HCT116 (cell line): ENCODE measurements at regions not wholly inside any gene's neighbourhood (a gene's known extent, or its start where the extent isn't known, plus 50 kb on each side); places are given as distances from the start of the nearest gene placed in this dataset.

ENCODE experiments used
- ATAC-seq: fragments of 200-7000 bp; cut with Tn5 transposase; 2 replicates; pipeline ENCODE4 v1.9.1; 2020; ENCODE audit warnings: mild to moderate bottlenecking, moderate library complexity
- BruUV-seq: library from RNA; stranded (reverse); fragments of 400-500 nt; replicated peaks from 2 replicates; lab custom pipeline; 2021; lab: Mats Ljungman, UMichigan
- CTCF ChIA-PET: fragments of 300-600 bp; sonication (Branson Sonifier 250); formaldehyde crosslinking; loops from one replicate; lab custom pipeline; 2021; ENCODE audit warnings: antibody characterized with exemption; lab: Charles Lee
- POLR2A ChIA-PET: fragments of 300-600, 350-600 bp; sonication (Branson Sonifier 250); formaldehyde crosslinking; loops from one replicate; lab custom pipeline; 2021; ENCODE audit warnings: antibody characterized with exemption; lab: Charles Lee
- RAD21 ChIA-PET, 2 experiments: fragments of 300-600 bp; sonication (Branson Sonifier 250); formaldehyde crosslinking; loops; one replicate each; lab custom pipeline; 2023; ENCODE audit warnings: low total read pairs in 2 of 2; ENCODE audit not compliant: uncharacterized antibody in 2 of 2, unreplicated experiment in 2 of 2, low non-redundant PET in 1 of 2; lab: Charles Lee
- DNase-seq: peaks from one replicate; pipeline ENCODE4 v3.0.0-alpha.2; 2010; ENCODE audit warnings: low read depth, low spot score
- H2AFZ ChIP-seq: fragments of 200-600 bp; shearing (Covaris generic), sonication (generic); 2 replicates; pipeline ENCODE4 v1.6.1; 2017; ENCODE audit warnings: low read depth, mixed run types, mixed read lengths, antibody characterized with exemption, low read length; ENCODE audit not compliant: poor library complexity, severe bottlenecking
- H3K27ac ChIP-seq: 2 replicates; pipeline ENCODE4 v1.5.1; 2012; ENCODE audit warnings: low read depth, low read length
- H3K27me3 ChIP-seq: fragments of 200-600 bp; sonication (generic); 2 replicates; pipeline ENCODE4 v1.6.1; 2016; ENCODE audit warnings: mixed run types, low read length, mixed read lengths; ENCODE audit not compliant: insufficient read depth
- H3K36me3 ChIP-seq, 2 experiments: fragments of 200-500 bp in 1 of 2; fragments of 200-600 bp in 1 of 2; sonication (Bioruptor generic) in 1 of 2; sonication (generic) in 1 of 2; 2 replicates each; pipeline versions ENCODE4 v1.5.1 to v1.6.1; 2014 to 2016; ENCODE audit warnings: low read length in 2 of 2, inconsistent platforms in 1 of 2, mixed read lengths in 1 of 2, mixed run types in 1 of 2; ENCODE audit not compliant: insufficient read depth in 2 of 2, control insufficient read depth in 1 of 2
- H3K4me1 ChIP-seq, 2 experiments: fragments of 200-600 bp in 1 of 2; sonication (generic) in 1 of 2; 2 replicates each; pipeline versions ENCODE4 v1.5.1 to v1.6.1; 2012 to 2017; ENCODE audit warnings: low read length in 2 of 2, inconsistent platforms in 1 of 2, mild to moderate bottlenecking in 1 of 2, mixed read lengths in 1 of 2, mixed run types in 1 of 2, moderate library complexity in 1 of 2; ENCODE audit not compliant: insufficient read depth in 2 of 2, control insufficient read depth in 1 of 2
- H3K4me2 ChIP-seq: fragments of 200-600 bp; sonication (generic); 2 replicates; pipeline ENCODE4 v1.6.1; 2017; ENCODE audit warnings: mixed run types, low read length, mixed read lengths
- H3K4me3 ChIP-seq, 2 experiments: fragments of 200-600 bp in 1 of 2; sonication (generic) in 1 of 2; replicated peaks in 1 of 2; 2 replicates each; pipeline ENCODE4 v1.5.1; 2011 to 2016; ENCODE audit warnings: low read length in 2 of 2, control low read depth in 1 of 2, low read depth in 1 of 2, mild to moderate bottlenecking in 1 of 2, mixed read lengths in 1 of 2, mixed run types in 1 of 2
- H3K79me2 ChIP-seq: fragments of 200-600 bp; sonication (generic); 2 replicates; pipeline ENCODE4 v1.6.1; 2017; ENCODE audit warnings: mild to moderate bottlenecking, mixed run types, low read length, moderate library complexity, mixed read lengths; ENCODE audit not compliant: insufficient read depth
- H3K9ac ChIP-seq: fragments of 200-600 bp; sonication (generic); 2 replicates; pipeline ENCODE4 v1.6.1; 2016; ENCODE audit warnings: low read length, mixed read lengths
- H3K9me2 ChIP-seq: fragments of 200-600 bp; sonication (generic), shearing (Covaris generic); 2 replicates; pipeline ENCODE4 v1.6.1; 2017; ENCODE audit warnings: mixed run types, mild to moderate bottlenecking, moderate library complexity; ENCODE audit not compliant: insufficient read depth
- H3K9me3 ChIP-seq, 2 experiments: fragments of 200-500 bp in 1 of 2; fragments of 200-600 bp in 1 of 2; sonication (Bioruptor generic) in 1 of 2; sonication (generic) in 1 of 2; 2 replicates each; pipeline ENCODE4 v1.6.1; 2014 to 2017; ENCODE audit warnings: low read length in 2 of 2, mixed read lengths in 2 of 2, inconsistent platforms in 1 of 2, low read depth in 1 of 2, mild to moderate bottlenecking in 1 of 2, mixed run types in 1 of 2, moderate library complexity in 1 of 2; ENCODE audit not compliant: control insufficient read depth in 1 of 2, insufficient read depth in 1 of 2
- H4K20me1 ChIP-seq: fragments of 200-600 bp; sonication (generic), shearing (Covaris generic); 2 replicates; pipeline ENCODE4 v1.6.1; 2017; ENCODE audit warnings: mixed run types, mild to moderate bottlenecking, moderate library complexity; ENCODE audit not compliant: insufficient read depth
- EZH2 ChIP-seq: fragments of 200-600 bp; sonication (generic); IDR thresholded peaks from 2 replicates; pipeline ENCODE4 v1.6.1; 2017; ENCODE audit warnings: antibody characterized with exemption, mixed run types
- EZH2phosphoT487 ChIP-seq: fragments of 200-600 bp; IDR thresholded peaks from 2 replicates; pipeline ENCODE4 v1.6.1; 2018; ENCODE audit warnings: antibody characterized with exemption, borderline replicate concordance
- JUND ChIP-seq: IDR thresholded peaks from 2 replicates; pipeline ENCODE4 v1.6.1; 2012
- POLR2A ChIP-seq: IDR thresholded peaks from 2 replicates; pipeline ENCODE4 v1.7.0; 2011; ENCODE audit warnings: borderline replicate concordance; ENCODE audit not compliant: insufficient read depth, insufficient read length; ENCODE audit errors: extremely low read depth
- POLR2AphosphoS5 ChIP-seq: IDR thresholded peaks from 2 replicates; pipeline ENCODE4 v1.6.1; 2011; ENCODE audit warnings: mild to moderate bottlenecking, low read depth, low read length, moderate library complexity
- SIN3A ChIP-seq: IDR thresholded peaks from 2 replicates; pipeline ENCODE4 v1.6.1; 2012; ENCODE audit warnings: low read depth
- SP1 ChIP-seq: IDR thresholded peaks from 2 replicates; pipeline ENCODE4 v1.6.1; 2012; ENCODE audit warnings: low read depth
- ZFX ChIP-seq: fragments of 450-650 bp; IDR thresholded peaks from 2 replicates; pipeline ENCODE4 v1.6.1; 2017
- ZNF274 ChIP-seq: fragments of 200-500 bp; sonication (Bioruptor generic); IDR thresholded peaks from 2 replicates; pipeline ENCODE4 v1.6.1; 2014; ENCODE audit warnings: mild to moderate bottlenecking, low read depth, low read length, inconsistent platforms
- intact Hi-C: fragments of 100-400 bp; cut with micrococcal nuclease; formaldehyde crosslinking; loops from 2 replicates; pipeline ENCODE4 v1.10.0; 2022
- TF ChIP-seq, protein P1 (sequence below): IDR thresholded peaks from 2 replicates; pipeline ENCODE4 v1.6.1; 2012
- TF ChIP-seq, protein P2 (sequence below): IDR thresholded peaks from 2 replicates; pipeline ENCODE4 v1.6.1; 2012; ENCODE audit warnings: low read depth

DNA sequence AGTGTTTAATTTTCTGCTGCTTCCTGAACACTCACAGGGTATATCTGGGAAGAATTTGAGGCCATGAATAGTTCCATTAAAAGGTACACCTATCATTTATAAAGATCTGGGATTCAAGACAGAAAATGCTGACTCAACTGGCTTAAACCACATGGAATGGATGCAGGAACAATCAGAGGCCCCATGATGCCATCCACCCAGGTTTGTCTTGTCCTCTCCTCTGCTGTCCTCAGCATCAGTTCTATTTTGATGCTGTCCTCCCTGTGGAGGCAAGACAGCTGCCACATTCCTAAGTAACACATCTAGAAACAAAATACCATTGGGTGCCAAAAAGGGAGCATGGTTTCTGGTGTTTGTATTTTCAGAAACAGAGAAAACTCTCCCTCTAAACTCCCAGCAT, 143.4 kb downstream of the ELOVL4 start:
- Histone ChIP-seq H3K9me3 (no peaks in the 10 kb centered on the region), H3K4me1 (no peaks in the 10 kb centered on the region), H3K79me2 (no peaks in the 10 kb centered on the region), H3K27ac (no peak overlapping the region), H2AFZ (no peak overlapping the region), H3K4me2 (no peak overlapping the region), H3K9me2 (no peaks in the 10 kb centered on the region), H3K4me3 (no peak overlapping the region), H3K27me3 (no peaks in the 10 kb centered on the region), H4K20me1 (no peaks in the 10 kb centered on the region), H3K9ac (no peak overlapping the region), H3K36me3 (no peaks in the 10 kb centered on the region)
- ATAC-seq: no peak
- no TSS peak for BruUV-seq
- CTCF ChIA-PET: no interaction called here
- TF ChIP-seq EZH2: no peak
- no peak for TF ChIP-seq JUND
- TF ChIP-seq SP1: no peak
- no peak for TF ChIP-seq SIN3A
- TF ChIP-seq POLR2AphosphoS5: no peak
- no peak for TF ChIP-seq ZNF274
- no peak for TF ChIP-seq EZH2phosphoT487
- no peak for TF ChIP-seq ZFX
- TF ChIP-seq, protein P1, sequence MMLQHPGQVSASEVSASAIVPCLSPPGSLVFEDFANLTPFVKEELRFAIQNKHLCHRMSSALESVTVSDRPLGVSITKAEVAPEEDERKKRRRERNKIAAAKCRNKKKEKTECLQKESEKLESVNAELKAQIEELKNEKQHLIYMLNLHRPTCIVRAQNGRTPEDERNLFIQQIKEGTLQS: no peak
- TF ChIP-seq, protein P2, sequence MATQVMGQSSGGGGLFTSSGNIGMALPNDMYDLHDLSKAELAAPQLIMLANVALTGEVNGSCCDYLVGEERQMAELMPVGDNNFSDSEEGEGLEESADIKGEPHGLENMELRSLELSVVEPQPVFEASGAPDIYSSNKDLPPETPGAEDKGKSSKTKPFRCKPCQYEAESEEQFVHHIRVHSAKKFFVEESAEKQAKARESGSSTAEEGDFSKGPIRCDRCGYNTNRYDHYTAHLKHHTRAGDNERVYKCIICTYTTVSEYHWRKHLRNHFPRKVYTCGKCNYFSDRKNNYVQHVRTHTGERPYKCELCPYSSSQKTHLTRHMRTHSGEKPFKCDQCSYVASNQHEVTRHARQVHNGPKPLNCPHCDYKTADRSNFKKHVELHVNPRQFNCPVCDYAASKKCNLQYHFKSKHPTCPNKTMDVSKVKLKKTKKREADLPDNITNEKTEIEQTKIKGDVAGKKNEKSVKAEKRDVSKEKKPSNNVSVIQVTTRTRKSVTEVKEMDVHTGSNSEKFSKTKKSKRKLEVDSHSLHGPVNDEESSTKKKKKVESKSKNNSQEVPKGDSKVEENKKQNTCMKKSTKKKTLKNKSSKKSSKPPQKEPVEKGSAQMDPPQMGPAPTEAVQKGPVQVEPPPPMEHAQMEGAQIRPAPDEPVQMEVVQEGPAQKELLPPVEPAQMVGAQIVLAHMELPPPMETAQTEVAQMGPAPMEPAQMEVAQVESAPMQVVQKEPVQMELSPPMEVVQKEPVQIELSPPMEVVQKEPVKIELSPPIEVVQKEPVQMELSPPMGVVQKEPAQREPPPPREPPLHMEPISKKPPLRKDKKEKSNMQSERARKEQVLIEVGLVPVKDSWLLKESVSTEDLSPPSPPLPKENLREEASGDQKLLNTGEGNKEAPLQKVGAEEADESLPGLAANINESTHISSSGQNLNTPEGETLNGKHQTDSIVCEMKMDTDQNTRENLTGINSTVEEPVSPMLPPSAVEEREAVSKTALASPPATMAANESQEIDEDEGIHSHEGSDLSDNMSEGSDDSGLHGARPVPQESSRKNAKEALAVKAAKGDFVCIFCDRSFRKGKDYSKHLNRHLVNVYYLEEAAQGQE: no peak
- TF ChIP-seq POLR2A: no peak
- POLR2A ChIA-PET: no interaction called here
- intact Hi-C loops: no loop called here
- RAD21 ChIA-PET: no interaction called here
- DNase-seq: no peak
